ENCODE measurements at regions not wholly inside any gene's neighbourhood (a gene's known extent, or its start where the extent isn't known, plus 50 kb on each side); places are given as distances from the start of the nearest gene placed in this dataset.
A peak's percentile ranks its signal among the peaks of the same experiment; 100 is the strongest.

- Histone ChIP-seq H3K27me3 (ENCODE audit: control insufficient read depth in 3 of 3, insufficient read depth in 3 of 3, low read length in 3 of 3) (peaks cover 0 to 3% (median 2%) of the 10 kb centered on the region in 3 donors), H3K9me3 (ENCODE audit: control insufficient read depth in 3 of 3, low read length in 3 of 3) (no peaks in the 10 kb centered on the region), H3K27ac (ENCODE audit: low read depth, low read length) (no peak overlapping the region), H3K36me3 (ENCODE audit: control insufficient read depth in 3 of 3, insufficient read depth in 3 of 3, low read length in 3 of 3) (no peaks in the 10 kb centered on the region), H3K9ac (ENCODE audit: low read depth in 1 of 3, low read length in 3 of 3) (no peak overlapping the region), H3K4me3 (ENCODE audit: low read length in 3 of 3) (no peak overlapping the region), H3K4me1 (ENCODE audit: control insufficient read depth in 3 of 3, insufficient read depth in 3 of 3, low read length in 3 of 3) (peaks cover 0 to 3% (median 0%) of the 10 kb centered on the region in 3 donors)
Observed at GRCh38 chr6:43895656-43896328, 125.8 kb downstream of the VEGFA start.

GRCh38 chr6:43893073-43893472, 123.1 kb downstream of the VEGFA start:
- Histone ChIP-seq H3K4me3 (ENCODE audit: low read length in 3 of 3) (no peak overlapping the region), H3K36me3 (ENCODE audit: control insufficient read depth in 3 of 3, insufficient read depth in 3 of 3, low read length in 3 of 3) (no peaks in the 10 kb centered on the region), H3K4me1 (ENCODE audit: control insufficient read depth in 3 of 3, insufficient read depth in 3 of 3, low read length in 3 of 3) (peaks cover 10 to 12% (median 11%) of the 10 kb centered on the region in 3 donors)

GRCh38 chr6:43891072-43891870, 121.3 kb downstream of the VEGFA start:
- no peaks in the 10 kb centered on the region for H3K36me3 ChIP-seq (ENCODE audit: control insufficient read depth in 3 of 3, insufficient read depth in 3 of 3, low read length in 3 of 3)
- H3K4me3 ChIP-seq (ENCODE audit: low read length in 3 of 3), result no peak overlapping the region
- no peaks in the 10 kb centered on the region for H3K9me3 ChIP-seq (ENCODE audit: control insufficient read depth in 3 of 3, low read length in 3 of 3)

More at GRCh38 chr6:43893073-43893472, 123.1 kb downstream of the VEGFA start:
- no peak overlapping the region for H3K27ac ChIP-seq (ENCODE audit: low read depth, low read length)
- H3K27me3 ChIP-seq (ENCODE audit: control insufficient read depth in 3 of 3, insufficient read depth in 3 of 3, low read length in 3 of 3), result peaks cover 0 to 5% (median 3%) of the 10 kb centered on the region in 3 donors
- H3K9me3 ChIP-seq (ENCODE audit: control insufficient read depth in 3 of 3, low read length in 3 of 3), result no peaks in the 10 kb centered on the region
- H3K9ac ChIP-seq (ENCODE audit: low read depth in 1 of 3, low read length in 3 of 3), result no peak overlapping the region

GRCh38 chr6:43890197-43891062, 120.4 kb downstream of the VEGFA start:
- Histone ChIP-seq H3K9me3 (ENCODE audit: control insufficient read depth in 3 of 3, low read length in 3 of 3) (no peaks in the 10 kb centered on the region), H3K36me3 (ENCODE audit: control insufficient read depth in 3 of 3, insufficient read depth in 3 of 3, low read length in 3 of 3) (no peaks in the 10 kb centered on the region), H3K9ac (ENCODE audit: low read depth in 1 of 3, low read length in 3 of 3) (no peak overlapping the region), H3K4me1 (ENCODE audit: control insufficient read depth in 3 of 3, insufficient read depth in 3 of 3, low read length in 3 of 3) (peaks cover 24 to 32% (median 28%) of the 10 kb centered on the region in 3 donors), H3K27ac (ENCODE audit: low read depth, low read length) (no peak overlapping the region), H3K4me3 (ENCODE audit: low read length in 3 of 3) (no peak overlapping the region), H3K27me3 (ENCODE audit: control insufficient read depth in 3 of 3, insufficient read depth in 3 of 3, low read length in 3 of 3) (peaks cover 0 to 5% (median 3%) of the 10 kb centered on the region in 3 donors)

More at GRCh38 chr6:43891072-43891870, 121.3 kb downstream of the VEGFA start:
- Histone ChIP-seq H3K9ac (ENCODE audit: low read depth in 1 of 3, low read length in 3 of 3) (no peak overlapping the region), H3K4me1 (ENCODE audit: control insufficient read depth in 3 of 3, insufficient read depth in 3 of 3, low read length in 3 of 3) (peaks cover 24 to 30% (median 28%) of the 10 kb centered on the region in 3 donors), H3K27me3 (ENCODE audit: control insufficient read depth in 3 of 3, insufficient read depth in 3 of 3, low read length in 3 of 3) (peaks cover 0 to 5% (median 3%) of the 10 kb centered on the region in 3 donors), H3K27ac (ENCODE audit: low read depth, low read length) (no peak overlapping the region)

DNA sequence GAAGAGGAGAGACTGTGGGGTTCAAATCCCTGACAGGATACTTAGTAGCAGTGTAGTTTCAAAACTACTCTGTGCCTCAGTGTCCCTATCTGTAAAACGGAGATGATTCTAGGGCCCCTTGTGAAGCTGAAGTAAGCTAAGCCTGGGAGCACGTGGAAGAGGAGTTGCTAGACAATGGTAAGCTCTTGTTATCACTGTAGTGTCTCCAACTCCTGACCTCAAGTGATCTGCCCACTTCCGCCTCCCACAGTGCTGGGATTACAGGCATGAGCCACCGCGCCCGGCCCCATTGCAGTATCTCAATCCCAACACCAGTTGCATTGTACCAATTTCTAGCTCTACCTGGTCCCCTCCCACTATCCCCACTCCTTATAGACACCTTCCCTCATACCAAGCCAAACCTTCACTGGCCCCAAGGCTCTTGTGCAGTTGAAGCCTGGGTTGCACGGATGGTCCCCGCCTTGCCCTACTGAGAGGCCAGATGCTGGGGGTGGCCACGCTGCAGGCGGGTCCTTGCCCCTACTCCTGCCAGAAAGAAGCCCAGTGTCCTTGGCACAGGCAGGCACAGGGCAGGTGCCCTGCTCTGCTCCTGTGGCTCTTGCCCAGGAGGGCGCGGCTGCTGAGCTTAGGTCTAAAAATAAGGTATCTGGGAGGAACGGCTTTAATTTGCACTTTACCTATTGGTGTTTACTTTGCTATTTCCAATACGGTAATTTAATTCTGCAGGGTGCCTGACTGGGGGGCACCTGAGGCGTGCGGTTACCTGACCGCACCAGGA, 118.1 kb downstream of the VEGFA start:
- Histone ChIP-seq H3K4me3 (ENCODE audit: low read length in 3 of 3) (peak overlapping the region in 2 of 3 donors; percentile 17 to 19), H3K36me3 (ENCODE audit: control insufficient read depth in 3 of 3, insufficient read depth in 3 of 3, low read length in 3 of 3) (no peaks in the 10 kb centered on the region), H3K9me3 (ENCODE audit: control insufficient read depth in 3 of 3, low read length in 3 of 3) (no peaks in the 10 kb centered on the region), H3K27me3 (ENCODE audit: control insufficient read depth in 3 of 3, insufficient read depth in 3 of 3, low read length in 3 of 3) (peaks cover 0 to 5% (median 3%) of the 10 kb centered on the region in 3 donors), H3K9ac (ENCODE audit: low read depth in 1 of 3, low read length in 3 of 3) (peak overlapping the region; percentile 12 to 71 (median 47)), H3K27ac (ENCODE audit: low read depth, low read length) (peak overlapping the region; percentile 60), H3K4me1 (ENCODE audit: control insufficient read depth in 3 of 3, insufficient read depth in 3 of 3, low read length in 3 of 3) (peaks cover 27 to 40% (median 30%) of the 10 kb centered on the region in 3 donors)

- Histone ChIP-seq H3K9me3 (ENCODE audit: control insufficient read depth in 3 of 3, low read length in 3 of 3) (no peaks in the 10 kb centered on the region), H3K9ac (ENCODE audit: low read depth in 1 of 3, low read length in 3 of 3) (no peak overlapping the region), H3K27ac (ENCODE audit: low read depth, low read length) (peak overlapping the region; percentile 60), H3K4me3 (ENCODE audit: low read length in 3 of 3) (peak overlapping the region in 1 of 3 donors; percentile 29), H3K27me3 (ENCODE audit: control insufficient read depth in 3 of 3, insufficient read depth in 3 of 3, low read length in 3 of 3) (peaks cover 0 to 5% (median 3%) of the 10 kb centered on the region in 3 donors), H3K4me1 (ENCODE audit: control insufficient read depth in 3 of 3, insufficient read depth in 3 of 3, low read length in 3 of 3) (peaks cover 27 to 40% (median 30%) of the 10 kb centered on the region in 3 donors), H3K36me3 (ENCODE audit: control insufficient read depth in 3 of 3, insufficient read depth in 3 of 3, low read length in 3 of 3) (no peaks in the 10 kb centered on the region)
Observed at GRCh38 chr6:43887340-43887858, 117.4 kb downstream of the VEGFA start.

DNA sequence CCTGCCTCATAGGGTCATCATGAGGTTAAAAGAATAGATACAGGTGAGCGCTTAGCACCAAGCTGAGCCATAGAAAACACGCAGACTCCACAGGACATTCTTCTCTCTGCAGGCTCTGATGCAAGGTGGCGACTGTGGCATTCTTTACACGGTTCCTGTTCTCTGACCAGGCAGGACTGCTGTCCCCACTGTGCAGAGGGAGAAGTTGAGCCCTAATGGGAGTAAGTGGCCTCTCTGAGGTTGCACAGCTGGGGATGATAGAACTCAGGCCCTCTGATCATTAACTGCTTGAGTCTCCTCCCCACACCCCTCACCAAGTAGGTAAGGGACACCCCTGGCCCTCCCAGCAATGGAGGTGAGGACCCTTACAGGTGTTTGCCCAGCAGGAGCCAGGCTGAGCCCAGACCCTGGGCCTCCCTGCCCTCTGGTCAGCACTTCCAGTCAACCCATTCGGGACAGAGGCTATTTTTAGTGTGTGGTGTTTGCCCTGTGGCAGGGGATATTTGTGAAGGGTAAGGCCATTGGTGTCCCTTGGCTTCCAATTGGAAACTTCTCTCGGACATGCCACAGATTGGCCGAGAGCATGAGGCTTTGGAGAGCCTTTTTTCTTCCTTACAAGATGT, 116.8 kb downstream of the VEGFA start:
- Histone ChIP-seq H3K9me3 (ENCODE audit: control insufficient read depth in 3 of 3, low read length in 3 of 3) (no peaks in the 10 kb centered on the region), H3K4me3 (ENCODE audit: low read length in 3 of 3) (peak overlapping the region in 1 of 3 donors; percentile 29), H3K27me3 (ENCODE audit: control insufficient read depth in 3 of 3, insufficient read depth in 3 of 3, low read length in 3 of 3) (peaks cover 0 to 5% (median 3%) of the 10 kb centered on the region in 3 donors), H3K4me1 (ENCODE audit: control insufficient read depth in 3 of 3, insufficient read depth in 3 of 3, low read length in 3 of 3) (peaks cover 27 to 40% (median 30%) of the 10 kb centered on the region in 3 donors), H3K36me3 (ENCODE audit: control insufficient read depth in 3 of 3, insufficient read depth in 3 of 3, low read length in 3 of 3) (no peaks in the 10 kb centered on the region), H3K9ac (ENCODE audit: low read depth in 1 of 3, low read length in 3 of 3) (peak overlapping the region in 2 of 3 donors; percentile 7 to 45), H3K27ac (ENCODE audit: low read depth, low read length) (peak overlapping the region; percentile 60)

DNA sequence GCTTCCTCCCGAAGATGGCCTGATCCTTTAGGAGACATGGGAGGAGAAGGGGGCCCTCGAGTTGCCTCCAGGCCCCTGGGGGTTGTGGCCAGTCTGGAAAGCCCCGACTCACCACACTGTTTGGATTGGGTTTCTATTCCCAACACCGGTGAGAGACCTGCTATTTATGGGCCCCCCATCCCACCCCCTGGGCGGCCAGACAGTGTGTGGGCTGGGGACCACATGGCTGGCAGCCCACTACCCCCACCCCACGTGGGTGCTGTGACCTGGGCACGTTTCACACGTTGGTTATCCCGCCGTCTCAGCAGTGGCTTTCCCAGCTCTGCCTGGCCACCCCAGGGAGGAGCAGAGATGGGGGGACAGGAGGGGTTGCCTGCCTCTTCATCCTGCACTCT, 116.1 kb downstream of the VEGFA start:
- Histone ChIP-seq H3K27ac (ENCODE audit: low read depth, low read length) (no peak overlapping the region), H3K27me3 (ENCODE audit: control insufficient read depth in 3 of 3, insufficient read depth in 3 of 3, low read length in 3 of 3) (peaks cover 0 to 5% (median 1%) of the 10 kb centered on the region in 3 donors), H3K4me1 (ENCODE audit: control insufficient read depth in 3 of 3, insufficient read depth in 3 of 3, low read length in 3 of 3) (peaks cover 27 to 40% (median 30%) of the 10 kb centered on the region in 3 donors), H3K36me3 (ENCODE audit: control insufficient read depth in 3 of 3, insufficient read depth in 3 of 3, low read length in 3 of 3) (no peaks in the 10 kb centered on the region), H3K9ac (ENCODE audit: low read depth in 1 of 3, low read length in 3 of 3) (no peak overlapping the region), H3K4me3 (ENCODE audit: low read length in 3 of 3) (no peak overlapping the region), H3K9me3 (ENCODE audit: control insufficient read depth in 3 of 3, low read length in 3 of 3) (no peaks in the 10 kb centered on the region)
